BE2C (cell line): ENCODE measurements at regions not wholly inside any gene's neighbourhood (a gene's known extent, or its start where the extent isn't known, plus 50 kb on each side); places are given as distances from the start of the nearest gene placed in this dataset.

Experiments
- DNase-seq: peaks from one replicate; pipeline ENCODE4 v3.0.0-alpha.2; 2020
- H3K27me3 ChIP-seq: fragments of 250-450 bp; sonication (Bioruptor Pico); 2 replicates; pipeline ENCODE4 v1.5.1; 2020; ENCODE audit warnings: mild to moderate bottlenecking
- H3K36me3 ChIP-seq: fragments of 250-450 bp; sonication (Bioruptor Pico); 2 replicates; pipeline ENCODE4 v1.5.1; 2020; ENCODE audit warnings: mild to moderate bottlenecking
- H3K4me1 ChIP-seq: fragments of 250-450 bp; sonication (Bioruptor Pico); 2 replicates; pipeline ENCODE4 v1.5.1; 2020
- H3K4me3 ChIP-seq: 2 replicates; pipeline ENCODE4 v1.5.1; 2011; ENCODE audit warnings: low read depth, low read length
- H3K9me3 ChIP-seq: fragments of 250-450 bp; sonication (Bioruptor Pico); 2 replicates; pipeline ENCODE4 v1.5.1; 2020
- CTCF ChIP-seq: IDR thresholded peaks from 2 replicates; pipeline ENCODE4 v1.5.1; 2012; ENCODE audit warnings: mild to moderate bottlenecking, low read depth, low read length

- Histone ChIP-seq H3K9me3 (no peaks in the 10 kb centered on the region), H3K4me1 (no peaks in the 10 kb centered on the region), H3K27me3 (no peaks in the 10 kb centered on the region), H3K4me3 (no peak overlapping the region), H3K36me3 (no peaks in the 10 kb centered on the region)
- DNase-seq: no peak
- TF ChIP-seq CTCF: no peak
Measured at GRCh38 chr3:162136136-162136535, 639.5 kb downstream of the OTOL1 start.

- no peak for DNase-seq
- no peak for TF ChIP-seq CTCF
- Histone ChIP-seq H3K4me1 (no peaks in the 10 kb centered on the region), H3K27me3 (no peaks in the 10 kb centered on the region), H3K36me3 (no peaks in the 10 kb centered on the region), H3K9me3 (no peaks in the 10 kb centered on the region), H3K4me3 (no peak overlapping the region)
Measured at GRCh38 chr3:162138509-162138908, 641.9 kb downstream of the OTOL1 start.

- Histone ChIP-seq H3K4me1 (no peaks in the 10 kb centered on the region), H3K9me3 (no peaks in the 10 kb centered on the region), H3K36me3 (no peaks in the 10 kb centered on the region), H3K4me3 (no peak overlapping the region), H3K27me3 (no peaks in the 10 kb centered on the region)
- no peak for TF ChIP-seq CTCF
- no peak for DNase-seq
Measured at GRCh38 chr3:162139841-162140240, 643.2 kb downstream of the OTOL1 start.

- DNase-seq: no peak
- H3K4me3 ChIP-seq: no peak overlapping the region
- no peaks in the 10 kb centered on the region for H3K36me3 ChIP-seq
- no peaks in the 10 kb centered on the region for H3K27me3 ChIP-seq
- no peaks in the 10 kb centered on the region for H3K9me3 ChIP-seq
- no peaks in the 10 kb centered on the region for H3K4me1 ChIP-seq
- no peak for TF ChIP-seq CTCF
Measured at GRCh38 chr3:162141272-162141791, 644.7 kb downstream of the OTOL1 start.

GRCh38 chr3:162142511-162142910, 645.9 kb downstream of the OTOL1 start:
- Histone ChIP-seq H3K36me3 (no peaks in the 10 kb centered on the region), H3K27me3 (no peaks in the 10 kb centered on the region), H3K4me3 (no peak overlapping the region), H3K4me1 (no peaks in the 10 kb centered on the region), H3K9me3 (no peaks in the 10 kb centered on the region)
- no peak for TF ChIP-seq CTCF
- no peak for DNase-seq

GRCh38 chr3:162143180-162143579, 646.6 kb downstream of the OTOL1 start:
- no peaks in the 10 kb centered on the region for H3K27me3 ChIP-seq
- H3K9me3 ChIP-seq: no peaks in the 10 kb centered on the region
- no peaks in the 10 kb centered on the region for H3K36me3 ChIP-seq
- TF ChIP-seq CTCF: no peak
- no peaks in the 10 kb centered on the region for H3K4me1 ChIP-seq
- no peak for DNase-seq
- H3K4me3 ChIP-seq: no peak overlapping the region
